IMR-90 (cell line): ENCODE measurements at regions not wholly inside any gene's neighbourhood (a gene's known extent, or its start where the extent isn't known, plus 50 kb on each side); places are given as distances from the start of the nearest gene placed in this dataset.
A peak's percentile ranks its signal among the peaks of the same experiment; 100 is the strongest.

Experiments used
- ATAC-seq: fragments of 200-7000 bp; cut with Tn5 transposase; 2 replicates; pipeline ENCODE4 v1.9.1; 2020; ENCODE audit warnings: low read depth, mild to moderate bottlenecking, moderate library complexity
- BruUV-seq: library from RNA; stranded (reverse); fragments of 400-500 nt; replicated peaks from 2 replicates; lab custom pipeline; 2021; lab: Mats Ljungman, UMichigan
- CTCF ChIA-PET: fragments of 300-600 bp; formaldehyde crosslinking; extraction: SDS; loops from one replicate; lab custom pipeline; 2021; ENCODE audit warnings: antibody characterized with exemption; lab: Yijun Ruan, JAX
- POLR2A ChIA-PET: fragments of 300-600 bp; sonication (Branson Sonifier 250); formaldehyde crosslinking; loops from one replicate; lab custom pipeline; 2022; ENCODE audit warnings: antibody characterized with exemption; ENCODE audit not compliant: unreplicated experiment; lab: Charles Lee
- DNase-seq: peaks from one replicate; pipeline ENCODE4 v3.0.0; 2013
- H2AFZ ChIP-seq: replicated peaks from 2 replicates; pipeline ENCODE3; 2013; ENCODE audit warnings: low read length, mild to moderate bottlenecking; ENCODE audit not compliant: poor library complexity
- H2AK5ac ChIP-seq: 2 replicates; pipeline ENCODE4 v1.6.1; 2013; ENCODE audit warnings: low read depth, low read length, inconsistent platforms
- H2AK9ac ChIP-seq: replicated peaks from 2 replicates; pipeline ENCODE3; 2013; ENCODE audit warnings: mild to moderate bottlenecking, low read depth, low read length, moderate library complexity; ENCODE audit not compliant: poor library complexity
- H2BK120ac ChIP-seq: 2 replicates; pipeline ENCODE4 v1.6.1; 2013; ENCODE audit warnings: low read depth, low read length, inconsistent platforms
- H2BK15ac ChIP-seq: 3 replicates; pipeline ENCODE4 v1.6.1; 2013; ENCODE audit warnings: low read depth, low read length, inconsistent platforms
- H2BK20ac ChIP-seq: 2 replicates; pipeline ENCODE4 v1.6.1; 2013; ENCODE audit warnings: low read depth, mild to moderate bottlenecking, inconsistent platforms, low read length, moderate library complexity
- H2BK5ac ChIP-seq: 2 replicates; pipeline ENCODE4 v1.6.1; 2013; ENCODE audit warnings: mild to moderate bottlenecking, low read depth, low read length, inconsistent platforms; ENCODE audit not compliant: poor library complexity, severe bottlenecking
- H3K14ac ChIP-seq: replicated peaks from 2 replicates; pipeline ENCODE4 v1.6.1; 2013; ENCODE audit warnings: low read depth, low read length, inconsistent platforms
- H3K18ac ChIP-seq: 2 replicates; pipeline ENCODE4 v1.6.1; 2013; ENCODE audit warnings: low read depth, low read length, control low read depth
- H3K23ac ChIP-seq: 2 replicates; pipeline ENCODE4 v1.6.1; 2013; ENCODE audit warnings: low read depth, low read length, inconsistent platforms
- H3K27ac ChIP-seq: 2 replicates; pipeline ENCODE4 v1.5.1; 2013; ENCODE audit warnings: mild to moderate bottlenecking, control low read depth, low read length; ENCODE audit not compliant: insufficient read depth
- H3K27me3 ChIP-seq: 2 replicates; pipeline ENCODE4 v1.6.1; 2013; ENCODE audit warnings: low read length; ENCODE audit not compliant: control insufficient read depth, insufficient read depth
- H3K36me3 ChIP-seq: 2 replicates; pipeline ENCODE4 v1.6.1; 2013; ENCODE audit warnings: low read length, mixed read lengths; ENCODE audit not compliant: control insufficient read depth, insufficient read depth
- H3K4ac ChIP-seq: 2 replicates; pipeline ENCODE4 v1.6.1; 2013; ENCODE audit warnings: low read depth, low read length, inconsistent platforms
- H3K4me1 ChIP-seq: 2 replicates; pipeline ENCODE4 v1.6.1; 2013; ENCODE audit warnings: low read length, mixed read lengths; ENCODE audit not compliant: control insufficient read depth, insufficient read depth
- H3K4me2 ChIP-seq: 2 replicates; pipeline ENCODE4 v1.6.1; 2013; ENCODE audit warnings: low read depth, mild to moderate bottlenecking, control low read depth, low read length, moderate library complexity
- H3K4me3 ChIP-seq: 2 replicates; pipeline ENCODE4 v1.5.1; 2013; ENCODE audit warnings: low read depth, mild to moderate bottlenecking, control low read depth, low read length, moderate library complexity; ENCODE audit not compliant: insufficient read depth
- H3K56ac ChIP-seq: 2 replicates; pipeline ENCODE4 v1.6.1; 2013; ENCODE audit warnings: low read length, inconsistent platforms; ENCODE audit not compliant: insufficient read depth; ENCODE audit errors: extremely low read depth
- H3K79me1 ChIP-seq, 2 experiments: 2 replicates each; pipeline ENCODE4 v1.6.1; 2013; ENCODE audit warnings: low read length in 2 of 2, inconsistent platforms in 1 of 2, low read depth in 1 of 2
- H3K9ac ChIP-seq: 2 replicates; pipeline ENCODE4 v1.6.1; 2013; ENCODE audit warnings: low read depth, low read length, control low read depth
- H3K9me1 ChIP-seq: 2 replicates; pipeline ENCODE4 v1.6.1; 2013; ENCODE audit warnings: low read length, inconsistent platforms; ENCODE audit not compliant: insufficient read depth
- H3K9me3 ChIP-seq: 2 replicates; pipeline ENCODE4 v1.6.1; 2013; ENCODE audit warnings: low read length; ENCODE audit not compliant: control insufficient read depth, insufficient read depth
- H4K20me1 ChIP-seq: 2 replicates; pipeline ENCODE4 v1.6.1; 2013; ENCODE audit warnings: low read length, inconsistent platforms; ENCODE audit not compliant: insufficient read depth
- H4K5ac ChIP-seq: 2 replicates; pipeline ENCODE4 v1.6.1; 2013; ENCODE audit warnings: mild to moderate bottlenecking, low read depth, low read length, control low read depth
- H4K8ac ChIP-seq, 2 experiments: 2 replicates each; pipeline ENCODE4 v1.6.1; 2013; ENCODE audit warnings: low read depth in 2 of 2, low read length in 2 of 2, control low read depth in 1 of 2, inconsistent platforms in 1 of 2
- H4K91ac ChIP-seq: 2 replicates; pipeline ENCODE4 v1.6.1; 2013; ENCODE audit warnings: low read depth, low read length, inconsistent platforms; ENCODE audit not compliant: insufficient read depth
- BHLHE40 ChIP-seq: fragments of 150-350 bp; IDR thresholded peaks from 2 replicates; pipeline ENCODE4 v1.6.1; 2016; ENCODE audit warnings: mild to moderate bottlenecking, low read depth, low read length
- NFE2L2 ChIP-seq: fragments of 150-350 bp; IDR thresholded peaks from 2 replicates; pipeline ENCODE4 v1.6.1; 2016; ENCODE audit warnings: low read depth, mild to moderate bottlenecking, low read length
- RAD21 ChIP-seq: IDR thresholded peaks from 2 replicates; pipeline ENCODE4 v1.6.1; 2012; ENCODE audit warnings: low read length, improper control_type of control experiment
- WGBS, 2 experiments: methylation state at CpG; one replicate each; pipeline versions ENCODE4 v1.1.5 to v1.1.7; 2013; ENCODE audit warnings: missing lambda C conversion rate in 2 of 2; ENCODE audit not compliant: insufficient read length in 1 of 2; ENCODE audit errors: extremely low coverage in 2 of 2; 5-methylcytosine and 5-hydroxymethylcytosine counted together
- dilution Hi-C: fragments of 300-500 bp; cut with HindIII; formaldehyde crosslinking; loops from one replicate; pipeline ENCODE4 v1.14.3; 2018; ENCODE audit warnings: low sequenced_read_pairs; ENCODE audit not compliant: unreplicated experiment
- in situ Hi-C: fragments of 300-500 bp; cut with MboI; formaldehyde crosslinking; loops from 3 replicates; pipeline ENCODE4 v1.14.3; 2019; ENCODE audit warnings: low sequenced_read_pairs, inconsistent platforms, mixed read lengths
- intact Hi-C: fragments of 100-400 bp; cut with micrococcal nuclease; formaldehyde crosslinking; loops from 2 replicates; pipeline ENCODE4 v1.10.0; 2022

DNA sequence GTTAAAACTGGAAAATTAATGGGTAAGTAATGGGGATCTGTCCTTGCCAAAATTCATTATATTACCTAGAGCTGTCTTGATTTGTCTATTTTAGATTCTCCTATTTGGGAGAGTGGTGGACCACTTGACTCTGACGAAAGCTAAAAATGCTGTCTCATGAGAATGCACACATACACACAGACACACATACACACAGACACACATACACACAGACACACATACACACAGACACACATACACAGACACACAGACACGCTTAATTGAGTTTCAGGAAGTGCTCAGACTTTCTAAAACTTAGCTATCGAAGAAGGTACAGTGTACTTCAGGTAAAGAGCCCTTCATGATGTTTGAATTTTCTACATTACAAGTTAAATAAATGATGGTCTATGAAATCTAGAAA, 279.5 kb downstream of the ANKRD50 start:
- H3K9me3 ChIP-seq: no peaks in the 10 kb centered on the region
- no peaks in the 10 kb centered on the region for H3K36me3 ChIP-seq
- H3K9ac ChIP-seq: no peak overlapping the region
- no peak overlapping the region for H3K4me2 ChIP-seq
- peaks cover 2% of the 10 kb centered on the region for H3K4me1 ChIP-seq
- H3K23ac ChIP-seq: no peak overlapping the region
- no peak overlapping the region for H2BK15ac ChIP-seq
- WGBS, 2 experiments: no CpG with 5 or more reads among the region's 3 CpGs
- no peak overlapping the region for H3K4ac ChIP-seq
- H3K27ac ChIP-seq: no peak overlapping the region
- H3K18ac ChIP-seq: no peak overlapping the region
- no peaks in the 10 kb centered on the region for H3K27me3 ChIP-seq
- POLR2A ChIA-PET: no interaction called here
- dilution Hi-C loops (no loop called here), in situ Hi-C loops (no loop called here), intact Hi-C loops (no loop called here)
- no peak overlapping the region; the same call in 1 of the 2 replicates for H2BK20ac ChIP-seq
- H2AK5ac ChIP-seq: peak overlapping the region; percentile 58; the same call in 1 of the 2 replicates
- no peak overlapping the region for H3K56ac ChIP-seq
- CTCF ChIA-PET: no interaction called here
- H4K5ac ChIP-seq: no peak overlapping the region
- BruUV-seq: no TSS peak
- peaks cover 4% of the 10 kb centered on the region for H3K9me1 ChIP-seq
- ATAC-seq: no peak
- no peak overlapping the region for H2BK5ac ChIP-seq
- DNase-seq: no peak
- H2AK9ac ChIP-seq: no peak overlapping the region
- H4K8ac ChIP-seq: peak overlapping the region in 1 of 2 experiments; percentile 15; a peak in 1 of 4 replicates
- TF ChIP-seq RAD21: no peak
- no peak for TF ChIP-seq BHLHE40
- TF ChIP-seq NFE2L2: no peak
- no peaks in the 10 kb centered on the region for H4K20me1 ChIP-seq
- H2AFZ ChIP-seq: no peak overlapping the region
- peak overlapping the region; percentile 30; the same call in 1 of the 2 replicates for H2BK120ac ChIP-seq
- H3K79me1 ChIP-seq: no peaks in the 10 kb centered on the region
- H3K14ac ChIP-seq: peak overlapping the region; percentile 55; the same call in 1 of the 2 replicates
- H4K91ac ChIP-seq: no peak overlapping the region
- no peak overlapping the region for H3K4me3 ChIP-seq
